GM12872 (cell line): ENCODE measurements at regions not wholly inside any gene's neighbourhood (a gene's known extent, or its start where the extent isn't known, plus 50 kb on each side); places are given as distances from the start of the nearest gene placed in this dataset.
A peak's percentile ranks its signal among the peaks of the same experiment; 100 is the strongest.

Experiments
- CTCF ChIP-seq: IDR thresholded peaks from 3 replicates; pipeline ENCODE4 v1.5.1; 2011; ENCODE audit warnings: low read depth, mild to moderate bottlenecking, low read length, moderate library complexity; ENCODE audit not compliant: insufficient read depth

DNA sequence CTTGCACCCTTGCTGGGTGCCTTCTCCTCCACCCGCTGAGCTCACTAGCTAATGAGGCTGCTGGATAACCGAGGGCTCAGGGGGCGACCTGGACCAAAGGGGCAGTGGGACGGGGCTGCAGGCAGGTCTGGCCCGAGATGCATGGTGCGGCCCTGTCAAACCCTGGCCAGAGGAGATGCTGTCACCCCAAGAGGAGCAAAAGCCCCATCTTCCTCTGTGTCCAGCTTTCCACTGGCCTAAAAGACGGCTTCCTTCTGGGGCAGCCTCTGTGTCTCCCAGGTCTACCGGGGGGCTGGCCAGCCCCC is 261.8 kb downstream of the TBC1D4 start:
- no peak for TF ChIP-seq CTCF

GRCh38 chr13:75219479-75220237 is 262.3 kb downstream of the TBC1D4 start:
- TF ChIP-seq CTCF = peak; percentile 91

DNA sequence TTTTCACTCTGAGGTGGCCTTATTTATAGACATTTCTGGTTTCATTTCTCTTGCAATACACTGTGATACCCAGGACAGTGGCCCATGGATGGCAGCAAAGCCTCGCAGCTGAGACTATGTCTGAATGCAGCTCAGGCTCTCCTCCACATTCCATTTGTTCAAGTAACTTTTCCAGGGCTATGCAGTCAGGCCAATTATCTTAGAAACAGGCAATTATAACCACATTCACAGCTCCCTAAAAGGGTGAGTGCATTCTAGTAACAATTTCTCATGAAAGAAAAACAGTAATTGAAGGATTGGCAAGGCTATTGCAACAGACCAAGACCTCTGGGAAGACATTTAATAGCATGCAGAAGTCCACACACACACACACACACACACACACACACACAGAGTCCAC is 264.0 kb downstream of the TBC1D4 start:
- TF ChIP-seq CTCF = no peak

- TF ChIP-seq CTCF = no peak
These were observed 265.9 kb downstream of the TBC1D4 start for GRCh38 chr13:75216038-75216437.

DNA sequence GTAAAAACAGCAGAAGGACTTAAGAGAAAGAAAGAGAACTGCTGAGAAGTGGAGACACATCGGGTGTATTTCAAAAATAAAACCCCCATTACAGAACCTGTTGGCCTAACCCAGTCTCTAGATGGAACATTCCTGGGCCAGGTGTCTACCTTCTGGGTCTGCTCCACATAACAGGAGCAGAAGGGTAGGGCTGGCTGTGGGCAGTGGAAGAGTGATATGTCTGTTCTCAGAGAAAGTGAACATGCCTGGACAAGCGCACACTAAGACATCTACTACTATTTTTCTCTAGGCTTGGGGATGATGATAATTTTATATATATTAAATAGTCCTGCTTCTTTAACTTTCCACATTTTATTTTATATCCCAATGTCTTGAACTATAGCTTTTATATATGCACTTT is 267.1 kb downstream of the TBC1D4 start:
- no peak for TF ChIP-seq CTCF

- no peak for TF ChIP-seq CTCF
These were observed 279.0 kb downstream of the TBC1D4 start for GRCh38 chr13:75202981-75203380.

GRCh38 chr13:75197803-75198202 is 284.2 kb downstream of the TBC1D4 start:
- no peak for TF ChIP-seq CTCF
